ENCODE measurements at regions not wholly inside any gene's neighbourhood (a gene's known extent, or its start where the extent isn't known, plus 50 kb on each side); places are given as distances from the start of the nearest gene placed in this dataset.

DNA sequence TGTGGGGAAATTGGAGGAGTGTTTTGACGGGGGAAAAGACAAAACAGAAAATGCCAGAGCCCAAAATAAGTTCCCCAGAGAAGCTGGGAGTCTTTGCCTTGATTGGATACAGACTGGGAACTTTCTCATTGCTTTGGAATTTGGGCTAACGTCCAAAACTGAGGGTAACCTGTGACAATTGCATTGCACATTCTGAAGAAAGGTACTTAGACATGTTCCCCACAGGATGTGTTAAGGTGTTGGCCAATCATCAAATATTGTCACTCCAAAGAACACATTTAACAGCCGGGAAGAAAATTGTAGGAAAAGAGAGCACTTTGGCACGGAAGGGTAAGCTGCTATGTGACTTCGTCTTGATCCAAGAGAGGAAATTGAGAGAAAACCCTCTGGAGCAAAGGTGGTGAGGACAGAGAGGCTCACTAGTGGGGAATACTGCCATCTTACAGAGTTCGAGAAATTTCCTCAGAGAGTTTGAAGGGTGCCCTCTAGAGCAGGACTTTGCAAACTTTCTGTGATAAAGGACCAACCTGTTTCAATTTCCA, 619.5 kb upstream of the TBL1XR1 start:
- TF ChIP-seq, protein P1, sequence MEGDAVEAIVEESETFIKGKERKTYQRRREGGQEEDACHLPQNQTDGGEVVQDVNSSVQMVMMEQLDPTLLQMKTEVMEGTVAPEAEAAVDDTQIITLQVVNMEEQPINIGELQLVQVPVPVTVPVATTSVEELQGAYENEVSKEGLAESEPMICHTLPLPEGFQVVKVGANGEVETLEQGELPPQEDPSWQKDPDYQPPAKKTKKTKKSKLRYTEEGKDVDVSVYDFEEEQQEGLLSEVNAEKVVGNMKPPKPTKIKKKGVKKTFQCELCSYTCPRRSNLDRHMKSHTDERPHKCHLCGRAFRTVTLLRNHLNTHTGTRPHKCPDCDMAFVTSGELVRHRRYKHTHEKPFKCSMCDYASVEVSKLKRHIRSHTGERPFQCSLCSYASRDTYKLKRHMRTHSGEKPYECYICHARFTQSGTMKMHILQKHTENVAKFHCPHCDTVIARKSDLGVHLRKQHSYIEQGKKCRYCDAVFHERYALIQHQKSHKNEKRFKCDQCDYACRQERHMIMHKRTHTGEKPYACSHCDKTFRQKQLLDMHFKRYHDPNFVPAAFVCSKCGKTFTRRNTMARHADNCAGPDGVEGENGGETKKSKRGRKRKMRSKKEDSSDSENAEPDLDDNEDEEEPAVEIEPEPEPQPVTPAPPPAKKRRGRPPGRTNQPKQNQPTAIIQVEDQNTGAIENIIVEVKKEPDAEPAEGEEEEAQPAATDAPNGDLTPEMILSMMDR (IDR thresholded peaks at IDR 0.05; ENCODE audit: extremely low read depth in 1 of 2, insufficient read depth in 1 of 2, low read depth in 1 of 2, low read length in 2 of 2): no peak
- TF ChIP-seq, protein P2, sequence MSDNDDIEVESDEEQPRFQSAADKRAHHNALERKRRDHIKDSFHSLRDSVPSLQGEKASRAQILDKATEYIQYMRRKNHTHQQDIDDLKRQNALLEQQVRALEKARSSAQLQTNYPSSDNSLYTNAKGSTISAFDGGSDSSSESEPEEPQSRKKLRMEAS (IDR thresholded peaks at IDR 0.05; ENCODE audit: insufficient read depth, insufficient read length): no peak
- no peak for TF ChIP-seq POLR2A (IDR thresholded peaks at IDR 0.05; ENCODE audit: low read depth, low read length)
